ENCODE measurements at regions not wholly inside any gene's neighbourhood (a gene's known extent, or its start where the extent isn't known, plus 50 kb on each side); places are given as distances from the start of the nearest gene placed in this dataset.
"Not testable (repeated sequence)": the region's sequence is repeated elsewhere in the genome, so short reads cannot be mapped to it uniquely, and the experiment has no call there.

DNA sequence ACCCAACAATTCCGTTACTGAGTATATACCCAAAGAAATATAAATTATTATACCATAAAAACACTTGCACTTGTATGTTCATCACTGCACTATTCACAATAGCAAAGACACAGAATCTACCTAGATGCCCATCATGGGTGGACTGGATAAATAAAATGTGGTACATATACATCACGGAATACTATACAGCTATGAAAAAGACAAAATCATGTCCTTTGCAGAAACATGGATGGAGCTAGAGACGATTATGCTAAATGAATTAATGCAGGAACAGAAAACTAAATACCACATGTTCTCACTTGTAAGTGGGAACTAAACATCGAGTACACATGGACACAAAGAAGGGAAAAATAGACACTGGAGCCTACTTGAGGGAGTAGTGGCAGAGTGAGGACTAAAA lies 185.3 kb downstream of the PYDC2 start:
- no peaks in the 10 kb centered on the region for H3K27me3 ChIP-seq

DNA sequence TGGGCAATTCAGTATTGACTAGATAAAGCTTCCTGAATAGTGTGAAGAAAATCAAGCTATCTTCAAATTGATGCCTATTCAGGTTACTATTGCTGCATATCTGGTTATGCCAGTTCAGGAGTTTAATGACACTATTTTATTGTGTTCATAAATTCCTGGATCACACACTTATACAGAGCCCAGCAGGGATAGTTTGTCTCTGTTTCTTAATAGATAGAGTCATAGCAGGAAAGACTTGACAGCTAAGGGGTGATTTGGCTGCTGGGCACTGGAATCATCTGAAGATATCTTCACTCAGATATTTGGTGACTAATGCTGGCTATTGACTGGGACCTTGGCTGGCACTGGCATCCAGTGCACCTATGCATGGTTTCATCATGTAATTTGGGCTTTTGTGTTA lies 187.8 kb downstream of the PYDC2 start:
- Histone ChIP-seq H3K4me3 (no peak overlapping the region), H3K36me3 (replicated peaks in 1 of 2) (no peaks in the 10 kb centered on the region), H3K4me1 (replicated peaks in 1 of 2) (no peaks in the 10 kb centered on the region), H3K27me3 (no peaks in the 10 kb centered on the region), H3K9me3 (replicated peaks in 1 of 3) (no peaks in the 10 kb centered on the region), H3K27ac (no peak overlapping the region)
- DNase-seq = no peak
- no peak for TF ChIP-seq POLR2A (IDR thresholded peaks at IDR 0.05)
- TF ChIP-seq, protein P1, sequence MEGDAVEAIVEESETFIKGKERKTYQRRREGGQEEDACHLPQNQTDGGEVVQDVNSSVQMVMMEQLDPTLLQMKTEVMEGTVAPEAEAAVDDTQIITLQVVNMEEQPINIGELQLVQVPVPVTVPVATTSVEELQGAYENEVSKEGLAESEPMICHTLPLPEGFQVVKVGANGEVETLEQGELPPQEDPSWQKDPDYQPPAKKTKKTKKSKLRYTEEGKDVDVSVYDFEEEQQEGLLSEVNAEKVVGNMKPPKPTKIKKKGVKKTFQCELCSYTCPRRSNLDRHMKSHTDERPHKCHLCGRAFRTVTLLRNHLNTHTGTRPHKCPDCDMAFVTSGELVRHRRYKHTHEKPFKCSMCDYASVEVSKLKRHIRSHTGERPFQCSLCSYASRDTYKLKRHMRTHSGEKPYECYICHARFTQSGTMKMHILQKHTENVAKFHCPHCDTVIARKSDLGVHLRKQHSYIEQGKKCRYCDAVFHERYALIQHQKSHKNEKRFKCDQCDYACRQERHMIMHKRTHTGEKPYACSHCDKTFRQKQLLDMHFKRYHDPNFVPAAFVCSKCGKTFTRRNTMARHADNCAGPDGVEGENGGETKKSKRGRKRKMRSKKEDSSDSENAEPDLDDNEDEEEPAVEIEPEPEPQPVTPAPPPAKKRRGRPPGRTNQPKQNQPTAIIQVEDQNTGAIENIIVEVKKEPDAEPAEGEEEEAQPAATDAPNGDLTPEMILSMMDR (IDR thresholded peaks at IDR 0.05) = no peak
- intact Hi-C loops (cut with DNase I) = no loop called here

More for the DNA sequence above, 185.3 kb downstream of the PYDC2 start:
- DNase-seq = no peak
- no peak overlapping the region for H3K27ac ChIP-seq
- TF ChIP-seq, protein P1 (IDR thresholded peaks at IDR 0.05) = no peak
- no peak for TF ChIP-seq POLR2A (IDR thresholded peaks at IDR 0.05)
- no peaks in the 10 kb centered on the region for H3K9me3 ChIP-seq (replicated peaks in 1 of 3)
- intact Hi-C loops (cut with DNase I) = no loop called here
- 89 to 95% (median 91%) methylated on average over 4 of the region's 4 CpGs for WGBS, 4 donors
- no peaks in the 10 kb centered on the region for H3K36me3 ChIP-seq (replicated peaks in 1 of 2)
- no peak overlapping the region for H3K4me3 ChIP-seq
- H3K4me1 ChIP-seq (replicated peaks in 1 of 2) = no peaks in the 10 kb centered on the region

DNA sequence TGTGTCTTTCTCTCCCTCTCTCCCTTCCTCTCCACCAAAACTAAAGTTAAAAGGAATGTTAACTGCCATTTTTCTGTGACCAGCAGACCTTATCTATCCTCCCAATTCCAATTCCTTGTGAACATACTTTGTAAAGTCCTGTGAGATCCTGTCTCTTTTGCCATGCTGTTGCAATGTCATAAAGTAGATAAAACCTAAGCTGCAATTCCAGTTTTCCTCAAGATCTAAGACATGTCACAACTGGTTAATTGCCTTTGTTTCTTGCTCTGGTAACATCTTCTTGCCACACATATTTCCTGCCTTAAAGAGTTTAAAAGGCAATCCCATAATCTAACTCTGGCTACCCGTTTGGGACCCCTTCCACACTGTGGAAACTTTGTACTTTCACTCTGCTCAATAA lies 188.7 kb downstream of the PYDC2 start:
- H3K4me1 ChIP-seq (replicated peaks in 1 of 2) = no peaks in the 10 kb centered on the region
- H3K9me3 ChIP-seq (replicated peaks in 1 of 3) = no peaks in the 10 kb centered on the region
- intact Hi-C loops (cut with DNase I) = no loop called here
- DNase-seq = no peak
- H3K4me3 ChIP-seq = no peak overlapping the region
- TF ChIP-seq, protein P1 (IDR thresholded peaks at IDR 0.05) = no peak
- no peak for TF ChIP-seq POLR2A (IDR thresholded peaks at IDR 0.05)
- 74 to 88% (median 83%) methylated on average over 1 of the region's 1 CpG for WGBS, 4 donors
- H3K36me3 ChIP-seq (replicated peaks in 1 of 2) = no peaks in the 10 kb centered on the region
- H3K27me3 ChIP-seq = no peaks in the 10 kb centered on the region
- H3K27ac ChIP-seq = no peak overlapping the region

DNA sequence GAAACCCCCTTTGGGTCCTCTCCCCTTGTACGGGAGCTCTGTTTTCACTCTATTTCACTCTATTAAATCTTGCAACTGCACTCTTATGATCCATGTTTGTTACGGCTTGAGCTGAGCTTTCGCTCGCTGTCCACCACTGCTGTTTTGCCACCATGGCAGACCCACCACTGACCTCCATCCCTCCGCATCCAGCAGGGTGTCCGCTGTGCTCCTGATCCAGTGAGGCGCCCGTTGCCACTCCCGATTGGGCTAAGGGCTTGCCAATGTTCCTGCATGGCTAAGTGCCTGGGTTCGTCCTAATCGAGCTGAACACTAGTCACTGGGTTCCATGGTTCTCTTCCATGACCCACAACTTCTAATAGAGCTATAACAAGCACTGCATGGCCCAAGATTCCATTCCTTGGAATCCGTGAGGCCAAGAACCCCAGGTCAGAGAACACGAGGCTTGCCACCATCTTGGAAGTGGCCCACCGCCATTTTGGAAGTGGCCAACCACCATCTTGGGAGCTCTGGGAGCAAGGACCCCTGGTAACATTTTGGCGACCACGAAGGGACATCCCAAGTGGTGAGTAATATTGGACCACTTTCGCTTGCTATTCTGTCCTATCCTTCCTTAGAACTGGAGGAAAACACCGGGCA lies 197.9 kb downstream of the PYDC2 start:
- H3K36me3 ChIP-seq (replicated peaks in 1 of 2); H3K27ac ChIP-seq; DNase-seq; H3K4me3 ChIP-seq; H3K9me3 ChIP-seq (replicated peaks in 1 of 3); H3K27me3 ChIP-seq; intact Hi-C loops (cut with DNase I); H3K4me1 ChIP-seq (replicated peaks in 1 of 2): not testable (repeated sequence)
- WGBS, 4 donors = 87 to 93% (median 92%) methylated on average over 12 to 18 of the region's 18 CpGs

DNA sequence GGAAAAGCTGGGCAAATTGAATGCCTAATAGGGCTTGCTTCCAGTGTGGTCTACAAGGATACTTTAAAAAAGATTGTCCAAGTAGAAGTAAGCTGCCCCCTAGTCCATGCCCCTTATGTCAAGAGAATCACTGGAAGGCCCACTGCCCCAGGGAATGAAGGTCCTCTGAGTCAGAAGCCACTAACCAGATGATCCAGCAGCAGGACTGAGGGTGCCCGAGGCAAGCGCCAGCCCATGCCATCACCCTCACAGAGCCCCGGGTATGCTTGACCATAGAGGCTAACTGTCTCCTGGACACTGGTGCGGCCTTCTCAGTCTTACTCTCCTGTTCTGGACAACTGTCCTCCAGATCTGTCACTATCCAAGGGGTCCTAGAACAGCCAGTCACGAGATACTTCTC lies 201.2 kb downstream of the PYDC2 start:
- WGBS, 4 donors = 78 to 89% (median 84%) methylated on average over 1 to 5 of the region's 5 CpGs
- not testable (repeated sequence) for H3K27me3 ChIP-seq

More for the DNA sequence above, 201.2 kb downstream of the PYDC2 start:
- H3K27ac ChIP-seq; DNase-seq; H3K36me3 ChIP-seq (replicated peaks in 1 of 2); intact Hi-C loops (cut with DNase I); H3K4me3 ChIP-seq; H3K9me3 ChIP-seq (replicated peaks in 1 of 3); H3K4me1 ChIP-seq (replicated peaks in 1 of 2): not testable (repeated sequence)

All from adrenal gland (tissue), 9 donors.